ENCODE measurements at regions not wholly inside any gene's neighbourhood (a gene's known extent, or its start where the extent isn't known, plus 50 kb on each side); places are given as distances from the start of the nearest gene placed in this dataset.

- TF ChIP-seq, protein P1, sequence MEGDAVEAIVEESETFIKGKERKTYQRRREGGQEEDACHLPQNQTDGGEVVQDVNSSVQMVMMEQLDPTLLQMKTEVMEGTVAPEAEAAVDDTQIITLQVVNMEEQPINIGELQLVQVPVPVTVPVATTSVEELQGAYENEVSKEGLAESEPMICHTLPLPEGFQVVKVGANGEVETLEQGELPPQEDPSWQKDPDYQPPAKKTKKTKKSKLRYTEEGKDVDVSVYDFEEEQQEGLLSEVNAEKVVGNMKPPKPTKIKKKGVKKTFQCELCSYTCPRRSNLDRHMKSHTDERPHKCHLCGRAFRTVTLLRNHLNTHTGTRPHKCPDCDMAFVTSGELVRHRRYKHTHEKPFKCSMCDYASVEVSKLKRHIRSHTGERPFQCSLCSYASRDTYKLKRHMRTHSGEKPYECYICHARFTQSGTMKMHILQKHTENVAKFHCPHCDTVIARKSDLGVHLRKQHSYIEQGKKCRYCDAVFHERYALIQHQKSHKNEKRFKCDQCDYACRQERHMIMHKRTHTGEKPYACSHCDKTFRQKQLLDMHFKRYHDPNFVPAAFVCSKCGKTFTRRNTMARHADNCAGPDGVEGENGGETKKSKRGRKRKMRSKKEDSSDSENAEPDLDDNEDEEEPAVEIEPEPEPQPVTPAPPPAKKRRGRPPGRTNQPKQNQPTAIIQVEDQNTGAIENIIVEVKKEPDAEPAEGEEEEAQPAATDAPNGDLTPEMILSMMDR (IDR thresholded peaks at IDR 0.05) = no peak
- TF ChIP-seq POLR2A (IDR thresholded peaks at IDR 0.05) = no peak
Measured at GRCh38 chr14:104267895-104268294, 129.5 kb downstream of the KIF26A start.

Data from breast epithelium (tissue), 3 donors.